GM12873 (cell line): ENCODE measurements at regions not wholly inside any gene's neighbourhood (a gene's known extent, or its start where the extent isn't known, plus 50 kb on each side); places are given as distances from the start of the nearest gene placed in this dataset.

Experiments used
- TF ChIP-seq, protein P1 (sequence below): IDR thresholded peaks from 2 replicates; pipeline ENCODE4 v1.5.1; 2012; ENCODE audit warnings: low read depth, mild to moderate bottlenecking, moderate library complexity, low read length, control low read depth; ENCODE audit not compliant: insufficient read depth; ENCODE audit errors: missing control alignments

DNA sequence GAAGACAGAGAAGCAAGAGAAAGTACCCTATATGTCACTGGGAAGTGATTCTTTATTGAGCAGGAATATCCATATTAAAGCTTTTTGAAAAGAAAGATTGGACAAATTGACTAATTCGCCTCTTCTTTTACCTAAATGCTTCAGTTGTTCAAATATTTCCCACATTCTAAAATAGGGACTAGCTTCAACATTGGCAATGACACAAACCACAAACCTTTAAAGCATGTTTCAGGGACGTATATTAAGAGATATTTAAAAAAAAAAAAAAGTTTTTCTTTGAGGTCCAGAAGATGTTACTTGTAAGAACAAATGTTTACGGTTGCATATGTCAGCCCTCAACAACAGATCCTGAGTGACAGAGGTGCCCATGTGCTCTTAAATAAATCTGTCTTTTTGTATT is 235.0 kb upstream of the NFIA start:
- TF ChIP-seq, protein P1, sequence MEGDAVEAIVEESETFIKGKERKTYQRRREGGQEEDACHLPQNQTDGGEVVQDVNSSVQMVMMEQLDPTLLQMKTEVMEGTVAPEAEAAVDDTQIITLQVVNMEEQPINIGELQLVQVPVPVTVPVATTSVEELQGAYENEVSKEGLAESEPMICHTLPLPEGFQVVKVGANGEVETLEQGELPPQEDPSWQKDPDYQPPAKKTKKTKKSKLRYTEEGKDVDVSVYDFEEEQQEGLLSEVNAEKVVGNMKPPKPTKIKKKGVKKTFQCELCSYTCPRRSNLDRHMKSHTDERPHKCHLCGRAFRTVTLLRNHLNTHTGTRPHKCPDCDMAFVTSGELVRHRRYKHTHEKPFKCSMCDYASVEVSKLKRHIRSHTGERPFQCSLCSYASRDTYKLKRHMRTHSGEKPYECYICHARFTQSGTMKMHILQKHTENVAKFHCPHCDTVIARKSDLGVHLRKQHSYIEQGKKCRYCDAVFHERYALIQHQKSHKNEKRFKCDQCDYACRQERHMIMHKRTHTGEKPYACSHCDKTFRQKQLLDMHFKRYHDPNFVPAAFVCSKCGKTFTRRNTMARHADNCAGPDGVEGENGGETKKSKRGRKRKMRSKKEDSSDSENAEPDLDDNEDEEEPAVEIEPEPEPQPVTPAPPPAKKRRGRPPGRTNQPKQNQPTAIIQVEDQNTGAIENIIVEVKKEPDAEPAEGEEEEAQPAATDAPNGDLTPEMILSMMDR = no peak

DNA sequence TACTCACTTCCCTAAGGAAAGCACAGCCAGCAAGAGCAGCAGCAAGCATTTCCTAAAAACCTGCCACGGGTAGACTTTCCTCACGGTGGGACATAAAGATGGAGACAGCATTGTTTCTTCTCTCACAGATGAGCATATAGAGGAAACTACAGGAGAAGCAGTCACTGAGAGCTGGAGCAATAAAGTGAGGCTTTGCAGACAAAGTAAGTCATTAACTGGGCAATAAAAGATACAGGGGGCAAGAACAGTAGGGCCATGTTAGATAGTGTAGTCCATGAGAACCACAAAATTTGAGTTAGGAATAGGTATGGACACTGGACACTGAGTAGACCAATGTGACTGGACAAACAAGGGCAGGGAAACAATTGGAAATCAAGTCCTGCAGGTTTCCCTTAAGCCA is 240.1 kb upstream of the NFIA start:
- TF ChIP-seq, protein P1 = no peak

GRCh38 chr1:60841116-60842046 is 241.0 kb upstream of the NFIA start:
- TF ChIP-seq, protein P1 = no peak

DNA sequence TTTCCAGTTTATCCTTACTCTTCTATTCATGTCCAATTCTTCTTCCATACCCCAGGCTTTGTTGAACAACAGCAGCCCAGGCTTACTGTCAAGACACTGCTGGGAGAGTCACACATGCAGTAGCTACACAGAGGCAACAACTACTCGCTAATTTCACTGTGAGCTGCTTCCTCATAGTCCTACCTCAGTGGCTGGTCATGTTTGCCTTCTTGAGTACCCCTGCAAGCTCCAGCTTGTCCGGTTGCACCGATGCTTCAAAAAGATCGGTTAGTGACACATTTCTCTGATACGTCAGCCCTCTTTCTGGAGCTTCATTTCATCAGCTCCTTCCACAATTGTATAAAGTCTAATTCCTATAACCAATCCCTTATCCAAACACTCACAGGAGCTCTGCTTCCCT is 246.7 kb upstream of the NFIA start:
- TF ChIP-seq, protein P1 = no peak

GRCh38 chr1:60833173-60833572 is 249.2 kb upstream of the NFIA start:
- TF ChIP-seq, protein P1 = no peak

GRCh38 chr1:60832367-60832766 is 250.0 kb upstream of the NFIA start:
- TF ChIP-seq, protein P1 = no peak

- TF ChIP-seq, protein P1 = no peak
Observed at GRCh38 chr1:60831780-60832179, 250.6 kb upstream of the NFIA start.
